ENCODE measurements at regions not wholly inside any gene's neighbourhood (a gene's known extent, or its start where the extent isn't known, plus 50 kb on each side); places are given as distances from the start of the nearest gene placed in this dataset.

DNA sequence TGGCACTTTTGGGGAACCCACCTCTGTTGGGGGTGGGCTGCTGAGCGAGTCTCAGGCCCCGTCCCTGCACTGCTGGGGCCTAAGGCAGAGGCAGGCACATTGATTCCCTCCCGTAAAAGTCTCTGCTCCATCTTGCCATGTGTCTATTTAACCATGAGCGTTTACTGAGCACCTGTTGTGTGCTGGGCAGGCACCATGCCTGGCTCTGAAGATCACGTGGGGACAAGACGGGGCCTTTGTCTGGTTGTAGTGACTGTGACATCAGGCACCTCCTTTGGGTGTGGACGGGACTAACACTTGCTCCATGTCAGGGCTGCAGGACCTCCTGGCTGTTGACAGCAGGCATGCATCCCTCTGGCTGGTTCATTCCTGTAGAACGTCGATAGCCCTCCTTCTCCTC is 204.7 kb upstream of the CIBAR2 start:
- TF ChIP-seq, protein P1, sequence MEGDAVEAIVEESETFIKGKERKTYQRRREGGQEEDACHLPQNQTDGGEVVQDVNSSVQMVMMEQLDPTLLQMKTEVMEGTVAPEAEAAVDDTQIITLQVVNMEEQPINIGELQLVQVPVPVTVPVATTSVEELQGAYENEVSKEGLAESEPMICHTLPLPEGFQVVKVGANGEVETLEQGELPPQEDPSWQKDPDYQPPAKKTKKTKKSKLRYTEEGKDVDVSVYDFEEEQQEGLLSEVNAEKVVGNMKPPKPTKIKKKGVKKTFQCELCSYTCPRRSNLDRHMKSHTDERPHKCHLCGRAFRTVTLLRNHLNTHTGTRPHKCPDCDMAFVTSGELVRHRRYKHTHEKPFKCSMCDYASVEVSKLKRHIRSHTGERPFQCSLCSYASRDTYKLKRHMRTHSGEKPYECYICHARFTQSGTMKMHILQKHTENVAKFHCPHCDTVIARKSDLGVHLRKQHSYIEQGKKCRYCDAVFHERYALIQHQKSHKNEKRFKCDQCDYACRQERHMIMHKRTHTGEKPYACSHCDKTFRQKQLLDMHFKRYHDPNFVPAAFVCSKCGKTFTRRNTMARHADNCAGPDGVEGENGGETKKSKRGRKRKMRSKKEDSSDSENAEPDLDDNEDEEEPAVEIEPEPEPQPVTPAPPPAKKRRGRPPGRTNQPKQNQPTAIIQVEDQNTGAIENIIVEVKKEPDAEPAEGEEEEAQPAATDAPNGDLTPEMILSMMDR (conservative IDR thresholded peaks at IDR 0.05; ENCODE audit: low read length): no peak
- TF ChIP-seq EZH2phosphoT487 (IDR thresholded peaks at IDR 0.05; ENCODE audit: borderline replicate concordance): no peak

Data from Loucy (cell line).